GM12874 (cell line): ENCODE measurements at regions not wholly inside any gene's neighbourhood (a gene's known extent, or its start where the extent isn't known, plus 50 kb on each side); places are given as distances from the start of the nearest gene placed in this dataset.

Source experiments
- CTCF ChIP-seq: IDR thresholded peaks from 2 replicates; pipeline ENCODE4 v1.5.1; 2011; ENCODE audit warnings: low read depth, mild to moderate bottlenecking, control low read depth, low read length, moderate library complexity; ENCODE audit not compliant: insufficient read depth

- no peak for TF ChIP-seq CTCF
Measured at GRCh38 chr18:41155910-41156851, 798.9 kb upstream of the PIK3C3 start.

GRCh38 chr18:41155025-41155424, 800.0 kb upstream of the PIK3C3 start:
- TF ChIP-seq CTCF, result no peak

- TF ChIP-seq CTCF, result no peak
Measured at GRCh38 chr18:41153871-41154270, 801.2 kb upstream of the PIK3C3 start.

- no peak for TF ChIP-seq CTCF
Measured at GRCh38 chr18:41150316-41150715, 804.7 kb upstream of the PIK3C3 start.

- no peak for TF ChIP-seq CTCF
Measured at GRCh38 chr18:41146301-41146700, 808.7 kb upstream of the PIK3C3 start.

- TF ChIP-seq CTCF, result no peak
Measured at GRCh38 chr18:41145516-41145915, 809.5 kb upstream of the PIK3C3 start.

- no peak for TF ChIP-seq CTCF
Measured at GRCh38 chr18:41144441-41144840, 810.6 kb upstream of the PIK3C3 start.
